GM21619 (cell line): ENCODE measurements at regions not wholly inside any gene's neighbourhood (a gene's known extent, or its start where the extent isn't known, plus 50 kb on each side); places are given as distances from the start of the nearest gene placed in this dataset.
"Not testable (repeated sequence)": the region's sequence is repeated elsewhere in the genome, so short reads cannot be mapped to it uniquely, and the experiment has no call there.

Experiments
- ATAC-seq: cut with Tn5 transposase; IDR thresholded peaks from one replicate; pipeline ENCODE4 v1.9.1; 2021; ENCODE audit not compliant: unreplicated experiment

GRCh38 chr2:147438882-147439281, 405.9 kb upstream of the ACVR2A start:
- no peak for ATAC-seq

- ATAC-seq: no peak
Observed at GRCh38 chr2:147433822-147434221, 411.0 kb upstream of the ACVR2A start.

- ATAC-seq: no peak
Observed at GRCh38 chr2:147430408-147430807, 414.4 kb upstream of the ACVR2A start.

GRCh38 chr2:147428120-147428747, 416.6 kb upstream of the ACVR2A start:
- ATAC-seq: no peak

- no peak for ATAC-seq
Observed at GRCh38 chr2:147425437-147426029, 419.3 kb upstream of the ACVR2A start.

GRCh38 chr2:147424766-147425165, 420.1 kb upstream of the ACVR2A start:
- ATAC-seq: no peak

- ATAC-seq: no peak
Observed at GRCh38 chr2:147420947-147421675, 423.7 kb upstream of the ACVR2A start.

- no peak for ATAC-seq
Observed at GRCh38 chr2:147420517-147420916, 424.3 kb upstream of the ACVR2A start.

- no peak for ATAC-seq
Observed at GRCh38 chr2:147416099-147416498, 428.7 kb upstream of the ACVR2A start.

GRCh38 chr2:147414656-147415055, 430.2 kb upstream of the ACVR2A start:
- not testable (repeated sequence) for ATAC-seq

GRCh38 chr2:147408357-147408756, 436.5 kb upstream of the ACVR2A start:
- ATAC-seq: no peak

- peak; percentile 69 for ATAC-seq
Observed at GRCh38 chr2:147405651-147406050, 439.2 kb upstream of the ACVR2A start.

- ATAC-seq: no peak
Observed at GRCh38 chr2:147398996-147399395, 445.8 kb upstream of the ACVR2A start.

- no peak for ATAC-seq
Observed at GRCh38 chr2:147398301-147398700, 446.5 kb upstream of the ACVR2A start.

GRCh38 chr2:147396890-147397289, 447.9 kb upstream of the ACVR2A start:
- no peak for ATAC-seq

- no peak for ATAC-seq
Observed at GRCh38 chr2:147394179-147394790, 450.5 kb upstream of the ACVR2A start.

- ATAC-seq: no peak
Observed at GRCh38 chr2:147392180-147392579, 452.6 kb upstream of the ACVR2A start.

- ATAC-seq: no peak
Observed at GRCh38 chr2:147390475-147390874, 454.4 kb upstream of the ACVR2A start.

GRCh38 chr2:147389218-147389617, 455.6 kb upstream of the ACVR2A start:
- no peak for ATAC-seq

GRCh38 chr2:147388217-147388616, 456.6 kb upstream of the ACVR2A start:
- no peak for ATAC-seq

- ATAC-seq: no peak
Observed at GRCh38 chr2:147386284-147386683, 458.5 kb upstream of the ACVR2A start.

GRCh38 chr2:147385600-147385999, 459.2 kb upstream of the ACVR2A start:
- no peak for ATAC-seq
